ENCODE measurements at regions not wholly inside any gene's neighbourhood (a gene's known extent, or its start where the extent isn't known, plus 50 kb on each side); places are given as distances from the start of the nearest gene placed in this dataset.
A peak's percentile ranks its signal among the peaks of the same experiment; 100 is the strongest.
"Not testable (repeated sequence)": the region's sequence is repeated elsewhere in the genome, so short reads cannot be mapped to it uniquely, and the experiment has no call there.

GRCh38 chr12:89768586-89769482, 60.2 kb upstream of the ATP2B1 start:
- no peaks in the 10 kb centered on the region for H3K9me3 ChIP-seq (replicated peaks; ENCODE audit: low read length)
- H3K27me3 ChIP-seq (ENCODE audit: control insufficient read depth, insufficient read depth, low read length): no peaks in the 10 kb centered on the region
- no peak overlapping the region for H3K4me3 ChIP-seq (ENCODE audit: low read length)
- H3K4me2 ChIP-seq (ENCODE audit: low read length): peak overlapping the region; percentile 13
- H3K4me1 ChIP-seq (ENCODE audit: control insufficient read depth, insufficient read depth, low read length): peaks cover 30% of the 10 kb centered on the region
- peak overlapping the region; percentile 56 for H3K9ac ChIP-seq (ENCODE audit: low read depth, low read length)
- no peaks in the 10 kb centered on the region for H3K36me3 ChIP-seq (ENCODE audit: insufficient read depth, low read length)

- H3K9me3 ChIP-seq (replicated peaks; ENCODE audit: low read length): no peaks in the 10 kb centered on the region
- H3K9ac ChIP-seq (ENCODE audit: low read depth, low read length): no peak overlapping the region
- H3K4me3 ChIP-seq (ENCODE audit: low read length): no peak overlapping the region
- no peaks in the 10 kb centered on the region for H3K27me3 ChIP-seq (ENCODE audit: control insufficient read depth, insufficient read depth, low read length)
- no peak overlapping the region for H3K4me2 ChIP-seq (ENCODE audit: low read length)
- peaks cover 44% of the 10 kb centered on the region for H3K4me1 ChIP-seq (ENCODE audit: control insufficient read depth, insufficient read depth, low read length)
- H3K36me3 ChIP-seq (ENCODE audit: insufficient read depth, low read length): no peaks in the 10 kb centered on the region
Measured at GRCh38 chr12:89765959-89766824, 57.6 kb upstream of the ATP2B1 start.

DNA sequence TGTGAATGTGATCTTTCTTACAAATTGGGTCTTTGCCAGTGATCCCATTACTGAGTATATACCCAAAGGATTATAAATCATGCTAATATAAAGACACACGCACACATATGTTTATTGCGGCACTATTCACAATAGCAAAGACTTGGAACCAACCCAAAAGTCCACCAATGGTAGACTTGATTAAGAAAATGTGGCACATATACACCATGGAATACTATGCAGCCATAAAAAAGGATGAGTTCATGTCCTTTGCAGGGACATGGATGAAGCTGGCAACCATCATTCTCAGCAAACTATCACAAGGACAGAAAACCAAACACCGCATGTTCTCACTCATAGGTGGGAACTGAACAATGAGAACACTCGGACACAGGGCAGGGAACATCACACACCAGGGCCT, 55.5 kb upstream of the ATP2B1 start:
- not testable (repeated sequence) for H3K9ac ChIP-seq (ENCODE audit: low read depth, low read length); H3K9me3 ChIP-seq (replicated peaks; ENCODE audit: low read length); H3K27me3 ChIP-seq (ENCODE audit: control insufficient read depth, insufficient read depth, low read length); H3K4me2 ChIP-seq (ENCODE audit: low read length); H3K36me3 ChIP-seq (ENCODE audit: insufficient read depth, low read length); H3K4me3 ChIP-seq (ENCODE audit: low read length)
- H3K4me1 ChIP-seq (ENCODE audit: control insufficient read depth, insufficient read depth, low read length): peaks cover 26% of the 10 kb centered on the region

- H3K4me1 ChIP-seq (ENCODE audit: control insufficient read depth, insufficient read depth, low read length): peaks cover 23% of the 10 kb centered on the region
- H3K27me3 ChIP-seq (ENCODE audit: control insufficient read depth, insufficient read depth, low read length): no peaks in the 10 kb centered on the region
- no peaks in the 10 kb centered on the region for H3K36me3 ChIP-seq (ENCODE audit: insufficient read depth, low read length)
- no peak overlapping the region for H3K4me2 ChIP-seq (ENCODE audit: low read length)
- H3K4me3 ChIP-seq (ENCODE audit: low read length): no peak overlapping the region
- no peaks in the 10 kb centered on the region for H3K9me3 ChIP-seq (replicated peaks; ENCODE audit: low read length)
- H3K9ac ChIP-seq (ENCODE audit: low read depth, low read length): peak overlapping the region; percentile 28
Measured at GRCh38 chr12:89762498-89763170, 54.0 kb upstream of the ATP2B1 start.

GRCh38 chr12:89760783-89761182, 52.1 kb upstream of the ATP2B1 start:
- no peaks in the 10 kb centered on the region for H3K9me3 ChIP-seq (replicated peaks; ENCODE audit: low read length)
- no peak overlapping the region for H3K4me3 ChIP-seq (ENCODE audit: low read length)
- no peaks in the 10 kb centered on the region for H3K36me3 ChIP-seq (ENCODE audit: insufficient read depth, low read length)
- H3K9ac ChIP-seq (ENCODE audit: low read depth, low read length): no peak overlapping the region
- H3K4me2 ChIP-seq (ENCODE audit: low read length): no peak overlapping the region
- H3K27me3 ChIP-seq (ENCODE audit: control insufficient read depth, insufficient read depth, low read length): no peaks in the 10 kb centered on the region
- peaks cover 39% of the 10 kb centered on the region for H3K4me1 ChIP-seq (ENCODE audit: control insufficient read depth, insufficient read depth, low read length)
